Anterior cingulate cortex (tissue), 58 donors: ENCODE measurements at regions not wholly inside any gene's neighbourhood (a gene's known extent, or its start where the extent isn't known, plus 50 kb on each side); places are given as distances from the start of the nearest gene placed in this dataset.
"Not testable (repeated sequence)": the region's sequence is repeated elsewhere in the genome, so short reads cannot be mapped to it uniquely, and the experiment has no call there.

Experiments
- DNase-seq, 58 donors: peaks; one replicate each; lab custom pipeline; 2025; lab: John Stamatoyannopoulos, UW

GRCh38 chr9:88829276-88829675 lies 162.0 kb upstream of the S1PR3 start:
- DNase-seq: no peak

- no peak for DNase-seq
Observed at GRCh38 chr9:88831713-88832407, 159.4 kb upstream of the S1PR3 start.

DNA sequence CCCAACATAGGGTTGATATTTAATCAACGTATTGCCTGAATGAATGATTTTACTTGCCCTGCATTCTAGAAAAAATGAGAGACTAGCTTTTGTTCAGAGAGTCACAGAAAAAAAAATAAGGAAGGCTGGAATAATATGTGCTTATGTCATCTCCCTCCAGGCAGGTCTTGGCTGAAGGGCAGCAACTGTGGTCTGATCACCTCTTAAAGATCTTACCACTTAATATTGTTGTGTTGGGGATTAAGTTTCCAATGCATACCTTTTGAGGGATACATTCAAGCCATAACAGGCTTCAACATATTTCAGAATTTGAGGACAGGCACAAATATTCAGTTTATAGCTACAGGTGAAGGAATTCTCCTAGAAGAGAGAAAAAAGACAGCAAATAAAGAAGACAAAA lies 157.3 kb upstream of the S1PR3 start:
- DNase-seq: no peak

DNA sequence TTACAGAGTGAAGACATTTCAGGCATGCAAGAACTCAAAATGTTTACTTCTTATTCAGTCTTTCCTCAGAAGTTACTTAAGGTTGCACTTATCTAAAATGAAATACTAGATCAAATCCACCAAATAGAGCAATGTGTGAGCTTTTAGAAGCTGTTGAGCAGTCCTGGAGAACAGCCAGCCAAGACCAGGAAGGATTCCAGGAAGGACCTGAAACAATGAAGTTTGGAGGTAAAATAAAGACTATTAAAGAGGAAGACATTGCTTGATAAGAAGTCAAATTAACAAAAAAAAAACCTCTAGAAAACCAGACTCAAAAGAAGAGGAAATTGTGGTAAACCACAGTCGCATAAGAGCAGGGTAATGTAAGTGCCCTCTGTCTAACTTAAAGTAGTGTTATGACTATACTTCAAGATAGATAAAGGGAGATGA lies 156.2 kb upstream of the S1PR3 start:
- no peak for DNase-seq

DNA sequence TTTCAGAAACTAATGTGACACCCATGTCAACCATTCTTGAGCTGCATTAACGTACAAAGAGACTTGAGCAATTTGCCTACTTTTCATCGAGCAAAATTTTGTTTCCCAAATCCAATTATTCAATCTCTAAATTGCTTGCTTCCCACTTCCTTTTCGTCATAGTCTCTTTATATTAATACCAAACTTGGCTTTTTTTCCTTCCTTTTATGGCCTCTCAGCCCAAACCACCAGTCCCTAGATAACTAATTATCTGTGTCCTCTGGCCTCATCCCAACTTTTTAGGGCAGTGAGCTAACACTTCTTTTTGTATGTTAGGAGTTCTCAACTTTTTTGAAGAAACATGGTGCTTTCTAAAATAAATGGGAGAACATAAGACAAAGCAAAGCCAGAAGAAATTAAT lies 155.5 kb upstream of the S1PR3 start:
- DNase-seq: no peak

DNA sequence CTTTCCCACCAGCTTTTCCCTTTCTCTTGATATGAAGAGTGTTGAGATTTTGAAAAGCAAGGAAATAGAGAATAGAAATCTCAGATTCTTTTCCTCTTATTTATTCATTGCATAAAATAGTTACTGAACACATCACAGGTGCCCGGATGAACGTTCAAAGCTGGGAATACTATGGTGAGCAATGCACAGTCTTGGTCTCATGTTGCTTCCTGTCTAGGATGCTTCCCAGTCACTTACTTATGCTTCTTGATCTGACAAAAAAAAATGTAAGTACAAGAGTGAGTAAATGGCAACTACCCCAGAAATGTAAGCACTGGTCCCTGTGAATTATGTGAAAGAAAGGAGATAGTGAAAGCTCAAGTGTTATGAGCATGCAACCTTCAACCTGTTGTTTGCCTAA lies 153.5 kb upstream of the S1PR3 start:
- DNase-seq: no peak

- DNase-seq: not testable (repeated sequence)
Observed at GRCh38 chr9:88849878-88850277, 141.4 kb upstream of the S1PR3 start.

DNA sequence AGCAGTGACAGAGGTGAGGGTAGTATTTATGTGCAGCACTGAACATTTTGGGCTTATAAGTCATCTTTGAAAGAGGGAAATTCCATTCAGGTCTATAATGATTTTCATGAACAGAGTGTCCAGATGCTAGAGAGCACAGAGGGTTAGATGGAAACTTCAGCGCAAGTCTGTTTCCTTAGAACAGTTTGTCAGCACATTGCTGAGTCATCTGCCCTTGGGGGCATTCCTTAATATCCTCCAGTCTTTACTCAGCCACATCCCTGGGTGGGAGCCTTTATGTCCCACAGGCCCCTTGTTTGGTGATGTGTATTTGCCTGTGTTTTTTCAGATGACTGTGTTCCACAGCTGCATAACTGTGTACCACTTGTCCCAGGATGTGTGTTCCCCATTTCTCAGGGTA lies 138.5 kb upstream of the S1PR3 start:
- no peak for DNase-seq

DNA sequence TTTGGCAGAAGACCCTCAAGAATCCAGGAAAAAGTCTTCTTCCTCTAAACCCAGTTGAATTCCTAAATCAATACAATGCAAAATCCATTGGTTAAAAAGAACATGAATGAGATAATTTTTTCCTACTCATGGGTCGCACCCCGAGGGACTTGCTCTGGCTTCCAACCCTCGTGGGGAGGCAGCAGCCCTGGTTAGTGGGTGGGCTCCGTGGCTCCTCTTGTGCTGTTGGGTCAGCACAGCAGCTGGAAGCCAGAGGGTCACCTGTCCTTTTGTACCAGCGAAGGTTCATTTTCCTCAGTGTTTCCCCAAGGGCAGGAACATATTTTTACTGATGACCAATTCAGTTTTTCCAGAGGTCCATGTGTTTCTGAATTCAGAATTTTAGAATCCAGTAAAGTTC lies 120.6 kb upstream of the S1PR3 start:
- DNase-seq: no peak

- no peak for DNase-seq
Observed at GRCh38 chr9:88871669-88872068, 119.6 kb upstream of the S1PR3 start.

DNA sequence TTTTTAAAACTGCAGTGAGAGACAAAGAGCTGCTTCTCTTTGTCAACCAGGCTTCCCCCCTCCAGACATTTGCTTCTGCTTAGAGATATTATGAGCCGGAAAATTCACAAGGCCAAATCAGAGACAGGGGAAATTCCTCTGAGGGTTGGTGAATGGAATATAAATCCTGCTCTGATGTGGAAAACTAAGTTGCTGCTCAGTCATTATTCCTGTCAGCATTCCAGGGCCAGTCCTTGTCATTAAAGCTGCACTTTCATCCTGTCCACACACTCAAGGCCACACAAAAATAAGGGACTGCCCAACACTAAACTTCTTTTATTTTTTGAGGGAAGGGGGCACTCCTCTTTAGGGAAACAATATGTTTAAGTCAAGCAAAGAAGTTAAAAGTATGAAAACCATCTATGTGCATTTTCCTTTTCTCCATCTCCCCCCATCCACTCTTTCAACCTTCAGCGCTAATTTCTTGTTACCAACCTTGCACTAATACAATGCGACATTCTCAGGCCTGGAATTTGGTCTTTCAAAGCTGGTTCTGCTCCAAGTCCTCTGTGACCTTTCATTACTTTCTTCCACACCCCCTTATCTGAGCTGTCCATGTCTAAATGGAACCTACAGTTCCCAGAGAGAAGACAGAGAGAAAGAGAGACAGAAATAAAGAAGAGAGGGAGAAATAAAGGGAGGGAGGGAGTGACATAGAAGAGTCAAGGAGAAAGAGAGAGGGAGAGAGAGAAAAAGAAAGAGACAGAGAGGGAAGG lies 118.9 kb upstream of the S1PR3 start:
- no peak for DNase-seq

- DNase-seq: no peak
Observed at GRCh38 chr9:88873635-88874034, 117.6 kb upstream of the S1PR3 start.

DNA sequence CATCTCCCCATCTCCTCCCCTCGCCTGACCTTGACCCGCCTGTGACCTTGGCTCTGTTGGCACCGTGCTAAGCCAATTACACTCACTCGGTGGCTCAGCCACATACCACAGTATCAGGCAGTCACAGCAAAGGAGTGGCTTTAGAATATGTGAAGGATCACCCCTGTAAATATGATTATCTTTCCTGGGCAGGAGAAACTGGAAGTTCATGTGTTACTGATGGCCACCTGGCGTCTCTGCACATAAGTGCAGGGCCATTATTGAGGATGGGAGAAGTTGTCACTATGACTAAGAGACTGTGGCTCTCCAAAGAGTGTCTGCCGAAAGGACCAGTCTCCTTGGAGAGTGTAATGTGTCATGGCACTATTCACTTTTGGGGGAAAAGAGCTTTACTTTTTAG lies 116.9 kb upstream of the S1PR3 start:
- DNase-seq: peak in 3 of 58 donors; percentile 1 to 13 (median 3)

DNA sequence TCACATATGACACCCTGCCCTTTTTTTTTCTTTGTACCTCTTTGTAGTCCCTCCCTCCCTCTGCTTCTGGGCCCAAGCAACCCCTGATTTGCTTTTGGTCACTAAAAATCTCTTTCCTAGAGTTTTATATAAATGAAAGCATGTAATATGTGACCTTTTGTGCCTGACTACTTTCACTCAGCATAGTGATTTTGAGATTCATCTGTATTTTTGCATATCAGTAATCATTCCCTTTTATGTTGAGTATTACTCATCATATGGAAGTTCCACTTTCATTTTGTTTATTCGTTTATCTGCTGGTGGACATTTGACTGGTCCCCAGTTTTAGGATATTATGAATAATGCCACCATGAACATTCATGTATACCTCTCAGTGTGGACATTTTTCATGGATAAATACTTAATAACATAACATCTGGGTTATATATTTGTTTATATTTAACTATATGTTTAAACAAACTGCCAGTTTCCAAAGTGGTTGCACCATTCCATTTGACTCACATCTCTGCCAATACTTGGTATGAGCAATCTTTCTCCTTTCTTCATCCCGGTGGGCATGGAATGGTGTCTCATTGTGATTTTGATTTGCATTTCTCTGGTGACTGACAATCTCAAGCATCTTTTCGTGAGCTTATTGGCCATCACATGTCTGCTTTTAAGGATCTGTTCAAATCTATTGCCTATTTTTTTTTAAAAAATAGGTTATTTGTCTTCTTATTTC lies 115.7 kb upstream of the S1PR3 start:
- no peak for DNase-seq

DNA sequence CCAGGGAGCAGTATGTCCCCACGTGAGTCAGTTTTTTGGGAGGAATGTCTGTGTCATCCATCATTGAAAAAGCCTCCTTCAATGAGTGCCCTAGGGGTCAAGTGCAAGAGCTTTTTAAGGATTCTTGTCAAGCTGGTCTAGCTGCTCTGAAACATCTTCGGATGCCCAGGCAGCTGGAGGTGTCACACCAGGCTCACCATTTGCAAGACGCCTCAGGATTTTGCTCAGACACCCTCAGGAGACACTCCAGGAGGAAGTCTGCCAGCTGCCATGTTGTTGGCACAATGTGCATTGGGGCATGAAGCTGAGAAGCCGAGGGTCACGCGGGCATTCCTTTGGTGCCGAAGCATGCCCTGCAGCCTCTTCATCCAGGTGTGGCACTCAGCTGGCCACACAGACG lies 111.1 kb upstream of the S1PR3 start:
- DNase-seq: no peak

DNA sequence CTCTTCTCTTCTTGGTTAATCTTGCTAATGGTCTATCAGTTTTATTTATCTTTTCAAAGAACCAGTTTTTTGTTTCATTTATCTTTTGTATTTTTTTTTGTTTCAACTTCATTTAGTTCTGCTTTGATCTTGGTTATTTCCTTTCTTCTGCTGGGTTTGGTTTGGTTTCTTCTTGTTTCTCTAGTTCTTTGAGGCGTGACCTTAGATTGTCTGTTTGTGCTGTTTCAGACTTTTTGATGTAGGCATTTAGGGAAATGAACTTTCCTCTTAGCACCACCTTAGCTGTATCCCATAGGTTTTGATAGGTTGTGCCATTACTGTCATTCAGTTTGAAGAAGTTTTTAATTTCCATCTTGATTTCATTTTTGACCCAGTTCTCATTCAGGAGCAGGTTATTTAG lies 107.0 kb upstream of the S1PR3 start:
- not testable (repeated sequence) for DNase-seq

DNA sequence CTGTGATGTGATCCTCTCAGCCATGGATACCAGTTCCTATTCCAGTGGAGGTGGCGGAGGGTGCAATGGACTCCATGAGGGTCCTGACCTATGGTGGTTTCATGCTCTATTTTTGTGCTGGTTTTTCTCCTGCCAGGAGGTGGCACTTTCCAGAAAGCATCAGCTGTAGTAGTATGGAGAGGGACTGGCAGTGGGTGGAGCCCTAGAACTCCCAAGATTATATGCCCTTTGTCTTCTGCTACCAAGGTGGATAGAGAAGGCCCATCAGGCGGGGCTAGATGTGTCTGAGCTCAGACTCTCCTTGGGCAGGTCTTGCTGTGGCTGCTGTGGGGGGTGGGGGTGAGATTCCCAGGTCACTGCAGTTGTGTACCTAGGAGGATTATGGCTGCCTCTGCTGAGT lies 104.5 kb upstream of the S1PR3 start:
- DNase-seq: not testable (repeated sequence)

DNA sequence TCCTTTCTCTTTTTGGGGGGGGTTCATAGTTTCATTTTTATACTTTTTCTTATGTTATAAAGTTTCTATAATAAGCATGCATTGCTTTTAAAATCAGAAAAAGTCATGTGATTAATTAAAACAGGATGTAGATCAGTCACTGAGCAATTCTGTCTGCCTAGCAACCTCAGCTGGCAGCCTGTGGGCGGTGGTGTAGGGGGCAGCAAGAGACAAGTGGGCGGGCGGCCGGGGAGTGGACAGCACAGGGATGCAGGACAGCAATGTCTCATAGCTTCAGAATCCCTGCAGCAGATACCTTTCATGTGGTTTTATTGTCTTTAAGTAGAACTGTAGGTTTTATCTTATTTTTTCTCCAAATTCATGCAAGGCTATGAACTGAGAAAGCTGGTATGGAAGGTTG lies 101.9 kb upstream of the S1PR3 start:
- no peak for DNase-seq

DNA sequence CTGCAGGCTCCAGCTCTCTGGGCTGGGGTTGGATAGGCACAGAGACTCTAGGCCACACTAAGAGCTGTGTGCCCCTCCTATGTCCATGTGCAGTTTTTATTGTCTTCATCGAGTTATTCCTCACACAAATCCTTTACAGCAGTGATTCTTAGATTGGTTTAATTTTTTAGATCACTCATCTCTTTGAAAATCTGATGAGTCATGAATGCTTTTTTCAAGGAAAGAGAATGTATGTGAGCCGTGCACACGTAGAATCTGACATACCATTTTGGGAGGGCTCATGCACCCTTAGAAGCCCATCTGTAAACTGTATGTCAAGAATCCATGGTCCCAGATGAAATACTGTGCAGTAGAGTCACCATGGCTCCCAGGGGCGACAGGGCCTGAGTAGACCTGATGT lies 100.7 kb upstream of the S1PR3 start:
- DNase-seq: no peak

GRCh38 chr9:88891040-88891439 lies 100.2 kb upstream of the S1PR3 start:
- DNase-seq: no peak

DNA sequence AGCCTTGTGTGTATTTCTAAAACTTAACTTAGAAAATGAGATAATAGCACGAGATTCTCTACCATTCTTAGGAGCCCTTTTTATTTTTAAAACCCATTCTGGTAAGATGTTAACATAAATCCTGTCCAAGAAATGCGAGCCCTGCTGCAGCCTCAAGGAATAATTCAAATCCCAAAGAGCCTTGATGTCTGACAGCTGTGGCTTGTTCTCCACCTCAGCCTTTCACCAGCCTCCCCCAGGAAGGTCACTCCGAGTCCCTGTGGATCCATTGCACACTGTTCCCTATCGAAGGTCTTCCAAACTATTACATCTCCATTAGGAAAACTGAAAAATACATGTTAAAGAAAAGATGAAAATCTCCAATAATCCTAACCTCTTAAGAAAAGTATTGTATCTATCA lies 98.5 kb upstream of the S1PR3 start:
- DNase-seq: no peak

- no peak for DNase-seq
Observed at GRCh38 chr9:88897081-88897480, 94.2 kb upstream of the S1PR3 start.
